ENCODE measurements at regions not wholly inside any gene's neighbourhood (a gene's known extent, or its start where the extent isn't known, plus 50 kb on each side); places are given as distances from the start of the nearest gene placed in this dataset.
"Not testable (repeated sequence)": the region's sequence is repeated elsewhere in the genome, so short reads cannot be mapped to it uniquely, and the experiment has no call there.

GRCh38 chrX:122218666-122219065 is 965.4 kb upstream of the GRIA3 start:
- DNase-seq (ENCODE audit: low read depth), result no peak

- no peak for DNase-seq (ENCODE audit: low read depth)
Observed at GRCh38 chrX:122219226-122219625, 964.9 kb upstream of the GRIA3 start.

- DNase-seq (ENCODE audit: low read depth), result no peak
Observed at GRCh38 chrX:122219735-122220134, 964.3 kb upstream of the GRIA3 start.

DNA sequence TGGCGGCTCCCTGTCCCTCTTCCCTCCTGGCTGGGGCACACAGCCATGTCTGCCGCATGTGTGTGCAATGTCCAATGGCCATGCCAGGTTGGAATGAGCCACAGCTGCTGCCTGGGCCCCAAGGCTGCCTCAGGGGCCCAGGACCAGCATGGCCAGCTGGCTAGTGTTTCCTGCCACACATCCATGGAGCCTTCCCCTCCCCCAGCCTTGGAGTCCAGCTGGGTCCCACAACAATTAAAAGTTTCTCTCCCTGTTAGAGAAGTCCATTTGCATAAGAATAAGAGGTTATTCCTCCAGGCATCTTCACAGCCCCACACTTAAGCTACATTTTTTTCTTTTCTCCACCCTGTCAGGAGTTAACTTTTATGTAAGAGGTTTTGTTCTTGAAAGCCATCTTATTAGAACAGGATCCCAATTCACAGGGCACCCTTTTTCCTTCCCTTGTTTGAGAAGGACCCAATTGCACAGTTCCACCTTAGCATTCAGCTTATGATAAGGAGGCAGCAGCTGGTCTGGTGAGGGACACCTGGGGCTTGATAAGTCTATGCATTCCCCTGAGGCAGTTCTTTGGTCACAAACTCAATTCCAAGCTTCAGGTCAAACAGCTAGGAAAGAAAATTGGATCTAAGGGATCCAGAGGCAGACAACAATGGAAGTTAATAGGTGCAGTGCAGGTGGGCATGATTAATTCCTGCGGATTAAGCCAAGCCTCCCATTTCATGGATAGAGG is 963.3 kb upstream of the GRIA3 start:
- no peak for DNase-seq (ENCODE audit: low read depth)

DNA sequence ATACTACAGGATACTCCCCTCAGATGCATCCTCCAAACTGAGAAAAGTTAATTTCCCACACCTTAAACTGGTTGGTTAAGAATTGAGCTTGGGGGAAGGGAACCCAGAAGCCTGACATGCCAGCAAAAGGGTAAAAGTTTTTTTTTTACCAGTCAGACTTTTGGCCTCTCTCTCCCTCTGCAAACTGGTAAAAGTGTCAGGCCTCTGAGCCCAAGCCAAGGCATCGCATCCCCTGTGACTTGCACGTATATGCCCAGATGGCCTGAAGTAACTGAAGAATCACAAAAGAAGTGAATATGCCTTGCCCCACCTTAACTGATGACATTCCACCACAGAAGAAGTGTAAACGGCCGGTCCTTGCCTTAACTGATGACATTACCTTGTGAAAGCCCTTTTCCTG is 962.3 kb upstream of the GRIA3 start:
- DNase-seq (ENCODE audit: low read depth), result not testable (repeated sequence)

DNA sequence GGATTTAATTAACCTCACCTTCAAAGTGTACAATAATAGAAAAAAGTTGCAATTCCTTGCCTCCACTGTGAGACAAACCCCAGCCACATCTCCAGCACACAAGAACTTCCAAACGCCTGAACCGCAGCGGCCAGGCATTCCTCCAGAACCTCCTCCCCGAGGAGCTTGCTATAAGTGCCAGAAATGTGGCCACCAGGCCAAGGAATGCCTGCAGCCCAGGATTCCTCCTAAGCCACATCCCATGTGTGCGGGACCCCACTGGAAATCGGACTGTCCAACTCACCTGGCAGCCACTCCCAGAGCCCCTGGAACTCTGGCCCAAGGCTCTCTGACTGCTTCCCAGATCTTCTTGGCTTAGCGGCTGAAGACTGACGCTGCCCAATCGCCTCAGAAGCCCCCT is 959.9 kb upstream of the GRIA3 start:
- not testable (repeated sequence) for DNase-seq (ENCODE audit: low read depth)

DNA sequence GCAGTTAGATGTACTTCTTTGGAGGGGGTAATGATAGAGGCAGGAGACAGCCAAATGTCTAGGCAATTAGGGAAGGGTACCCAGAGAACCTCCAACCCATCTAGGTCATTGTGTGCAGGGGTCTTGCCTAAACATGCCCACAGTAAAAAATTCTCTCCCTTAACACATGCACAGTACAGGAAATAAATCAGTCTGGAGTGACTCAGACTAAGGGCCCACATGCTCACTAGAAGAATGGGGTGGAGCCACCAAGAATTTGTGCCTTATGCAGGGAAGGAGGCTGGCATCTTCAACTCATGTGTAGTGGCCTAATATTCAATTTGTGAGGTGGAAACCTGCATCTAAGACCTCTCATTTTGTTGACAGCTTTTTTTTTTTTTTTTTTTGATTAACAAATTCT is 945.3 kb upstream of the GRIA3 start:
- no peak for DNase-seq (ENCODE audit: low read depth)

DNA sequence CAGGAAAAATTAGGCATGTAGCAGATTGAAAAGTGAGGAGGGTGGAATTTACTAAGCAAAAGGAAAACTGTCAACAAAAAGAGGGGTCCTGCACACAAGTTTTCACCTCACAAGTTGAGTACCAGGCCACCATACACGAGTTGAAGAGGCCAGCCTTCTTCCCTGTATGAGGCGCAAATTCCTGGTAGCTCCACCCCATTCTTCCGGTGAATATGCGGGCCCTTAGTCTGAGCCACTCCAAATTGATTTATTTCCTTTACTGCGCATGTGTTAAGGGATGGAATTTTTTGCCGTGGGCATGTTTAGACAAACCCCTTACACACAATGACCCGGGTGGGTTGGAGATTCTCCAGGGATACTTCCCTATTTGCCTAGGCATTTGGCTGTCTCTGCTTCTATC is 942.1 kb upstream of the GRIA3 start:
- DNase-seq (ENCODE audit: low read depth), result no peak

GRCh38 chrX:122244080-122244479 is 940.0 kb upstream of the GRIA3 start:
- no peak for DNase-seq (ENCODE audit: low read depth)

DNA sequence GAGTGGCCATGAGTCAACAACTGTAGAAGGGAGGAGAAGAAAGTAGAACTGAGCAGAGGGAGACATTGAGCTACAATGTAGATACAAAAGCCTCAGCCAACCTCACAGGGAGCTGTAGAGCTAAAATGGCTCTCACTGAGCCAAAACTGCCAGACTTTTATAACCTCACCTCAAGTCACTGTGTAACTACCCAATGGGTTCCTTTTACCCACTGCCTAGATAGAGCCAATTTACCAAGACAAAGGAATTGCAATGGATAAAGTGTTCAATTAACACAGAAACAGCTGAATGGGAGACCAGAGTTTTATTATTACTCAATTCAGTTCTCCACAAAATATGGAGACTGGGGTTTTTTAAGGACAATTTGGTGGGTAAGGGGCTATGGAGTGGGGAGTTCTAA is 938.9 kb upstream of the GRIA3 start:
- no peak for DNase-seq (ENCODE audit: low read depth)

DNA sequence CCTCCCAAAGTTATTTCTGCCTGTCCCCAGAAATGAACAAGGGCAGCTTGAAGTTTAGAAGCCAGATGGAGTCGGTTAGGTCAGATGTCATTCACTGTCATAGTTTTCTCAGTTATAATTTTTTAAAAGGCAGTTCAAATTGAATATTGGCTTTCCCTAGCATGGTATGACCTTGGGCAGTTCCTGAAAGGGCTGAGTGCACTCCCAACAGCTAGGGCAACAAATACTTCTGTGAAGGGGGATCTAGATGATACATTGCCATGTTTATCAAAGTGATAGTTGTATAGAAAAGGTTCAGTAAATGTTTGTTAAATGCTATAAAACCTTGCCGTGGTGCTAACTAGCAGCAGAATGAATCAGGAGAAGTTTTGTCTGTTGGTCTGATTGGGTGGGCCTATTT is 938.1 kb upstream of the GRIA3 start:
- DNase-seq (ENCODE audit: low read depth), result no peak

GRCh38 chrX:122246937-122247336 is 937.1 kb upstream of the GRIA3 start:
- no peak for DNase-seq (ENCODE audit: low read depth)

- no peak for DNase-seq (ENCODE audit: low read depth)
Observed at GRCh38 chrX:122248681-122249080, 935.4 kb upstream of the GRIA3 start.

GRCh38 chrX:122252454-122252853 is 931.6 kb upstream of the GRIA3 start:
- no peak for DNase-seq (ENCODE audit: low read depth)

GRCh38 chrX:122268353-122268752 is 915.7 kb upstream of the GRIA3 start:
- no peak for DNase-seq (ENCODE audit: low read depth)

DNA sequence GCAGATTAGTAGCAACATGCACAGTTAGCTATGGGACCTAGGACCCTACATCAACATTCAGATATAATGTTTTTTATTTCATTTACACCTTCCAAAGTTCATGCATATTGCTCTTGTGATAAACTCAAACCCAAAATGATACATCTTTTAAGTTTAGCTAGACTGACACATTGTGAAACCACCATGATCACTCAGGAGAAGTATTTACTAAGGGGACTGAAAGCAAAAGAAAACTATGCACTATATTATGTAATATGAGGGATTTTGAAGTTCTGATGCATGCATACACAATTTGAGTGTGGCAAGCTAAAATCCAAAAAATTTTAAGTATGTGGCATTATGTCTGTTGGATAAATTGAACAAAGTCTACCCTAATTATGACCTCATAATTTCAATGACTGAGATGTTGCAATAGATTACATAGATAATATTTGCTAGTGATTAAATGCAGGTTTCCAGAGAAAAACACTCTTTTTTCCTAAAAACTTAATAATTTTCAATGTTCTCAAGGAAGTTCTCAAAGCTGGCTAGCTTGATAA is 914.8 kb upstream of the GRIA3 start:
- no peak for DNase-seq (ENCODE audit: low read depth)

DNA sequence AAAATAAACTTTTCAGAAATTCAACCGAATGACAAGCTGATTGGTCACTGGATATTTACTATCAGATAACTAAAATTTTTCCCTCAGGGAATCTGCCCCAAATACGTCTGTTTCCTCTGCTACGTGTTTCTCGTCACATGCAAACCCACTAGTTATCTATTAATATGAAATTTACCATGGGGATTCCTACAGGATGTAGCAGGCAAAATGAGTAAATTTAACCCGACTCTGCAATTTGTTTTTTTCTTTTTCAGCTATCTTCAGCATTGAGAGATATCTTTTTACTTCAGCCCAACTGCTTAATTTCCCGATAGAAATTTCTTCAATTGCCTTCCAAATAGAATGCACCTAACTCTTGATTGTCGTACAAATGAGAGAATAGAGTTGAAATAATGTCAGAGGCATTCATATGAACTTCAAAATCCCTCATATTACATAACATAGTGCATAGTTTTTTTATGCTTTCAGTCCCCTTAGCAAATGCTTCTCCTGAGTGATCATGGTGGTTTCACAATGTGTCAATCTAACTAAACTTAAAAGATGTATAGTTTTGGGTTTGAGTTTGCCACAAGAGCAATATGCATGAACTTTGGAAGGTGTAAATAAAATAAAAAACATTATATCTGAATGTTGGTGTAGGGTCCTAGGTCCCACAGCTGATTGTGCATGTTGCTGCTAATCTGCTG is 913.1 kb upstream of the GRIA3 start:
- DNase-seq (ENCODE audit: low read depth), result no peak

DNA sequence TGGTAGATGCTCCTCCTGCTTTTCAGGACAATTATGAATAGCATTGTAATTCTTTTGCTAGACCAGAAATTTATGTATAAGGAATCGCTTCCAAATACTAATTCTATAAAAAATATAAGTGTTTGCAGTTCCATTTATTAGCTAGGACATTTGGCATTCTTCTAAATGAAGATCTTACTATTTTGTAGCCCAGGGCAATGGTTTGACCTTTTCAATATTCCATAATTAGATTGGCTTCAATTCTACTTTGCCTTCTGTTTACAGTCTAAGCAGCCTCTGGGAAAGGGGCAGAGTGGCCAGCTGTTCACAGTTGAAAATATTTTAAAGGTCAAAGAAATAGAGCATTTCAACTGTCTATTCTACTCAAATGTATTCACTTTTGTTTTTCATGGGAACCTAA is 912.1 kb upstream of the GRIA3 start:
- DNase-seq (ENCODE audit: low read depth), result no peak

GRCh38 chrX:122279746-122280145 is 904.3 kb upstream of the GRIA3 start:
- no peak for DNase-seq (ENCODE audit: low read depth)

GRCh38 chrX:122299822-122300221 is 884.3 kb upstream of the GRIA3 start:
- not testable (repeated sequence) for DNase-seq (ENCODE audit: low read depth)

GRCh38 chrX:122301491-122301890 is 882.6 kb upstream of the GRIA3 start:
- no peak for DNase-seq (ENCODE audit: low read depth)

DNA sequence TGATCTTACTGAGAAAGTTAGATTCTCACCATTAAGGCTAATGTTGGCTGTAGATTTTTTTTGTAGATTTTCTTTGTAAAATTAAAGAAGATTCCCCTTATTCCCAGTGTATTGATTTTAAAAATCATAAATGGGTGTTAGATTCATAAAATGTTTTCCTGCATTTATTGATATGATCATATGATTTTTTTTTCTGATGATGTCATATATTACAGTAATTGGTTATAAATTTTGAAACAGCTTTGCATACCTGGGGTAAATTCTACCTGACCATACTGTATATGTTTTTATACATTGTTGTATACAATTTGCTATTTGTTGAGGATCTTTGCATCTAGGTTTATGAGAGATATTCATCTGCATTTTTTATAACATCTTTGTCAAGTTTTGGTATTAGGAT is 880.3 kb upstream of the GRIA3 start:
- no peak for DNase-seq (ENCODE audit: low read depth)

DNA sequence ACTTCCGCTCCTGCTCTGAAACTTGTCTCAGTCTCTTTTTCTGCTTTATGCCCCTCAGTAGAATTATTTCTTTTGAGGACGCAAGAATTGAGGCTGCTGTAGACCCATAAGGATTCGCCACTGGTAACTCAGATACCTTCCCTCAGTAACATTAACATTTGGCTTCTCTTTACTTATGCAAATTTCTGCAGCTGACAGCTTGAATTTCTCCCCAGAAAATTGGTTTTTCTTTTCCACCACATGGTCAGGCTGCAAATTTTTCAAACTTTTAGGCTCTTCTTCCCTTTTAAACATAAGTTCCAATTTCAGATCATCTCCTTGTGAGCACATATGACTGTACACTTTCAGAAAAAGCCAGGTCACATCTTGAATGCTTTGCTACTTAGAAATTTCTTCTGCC is 839.3 kb upstream of the GRIA3 start:
- DNase-seq (ENCODE audit: low read depth), result no peak

Measured in activated T-cell treated with anti-CD3 and anti-CD28 coated beads for 48 hours (primary cell).